NCI-H526 treated with DMSO at 0.1 percent for 48 hours (cell line): ENCODE measurements at regions not wholly inside any gene's neighbourhood (a gene's known extent, or its start where the extent isn't known, plus 50 kb on each side); places are given as distances from the start of the nearest gene placed in this dataset.
"Not testable (repeated sequence)": the region's sequence is repeated elsewhere in the genome, so short reads cannot be mapped to it uniquely, and the experiment has no call there.

Experiments used
- DNase-seq: peaks from one replicate; lab custom pipeline; 2025; lab: John Stamatoyannopoulos, UW

GRCh38 chr14:37711831-37712475 lies 116.5 kb downstream of the TTC6 start:
- no peak for DNase-seq

GRCh38 chr14:37712476-37712860 lies 117.0 kb downstream of the TTC6 start:
- DNase-seq = not testable (repeated sequence)

GRCh38 chr14:37712976-37713431 lies 117.6 kb downstream of the TTC6 start:
- DNase-seq = no peak

DNA sequence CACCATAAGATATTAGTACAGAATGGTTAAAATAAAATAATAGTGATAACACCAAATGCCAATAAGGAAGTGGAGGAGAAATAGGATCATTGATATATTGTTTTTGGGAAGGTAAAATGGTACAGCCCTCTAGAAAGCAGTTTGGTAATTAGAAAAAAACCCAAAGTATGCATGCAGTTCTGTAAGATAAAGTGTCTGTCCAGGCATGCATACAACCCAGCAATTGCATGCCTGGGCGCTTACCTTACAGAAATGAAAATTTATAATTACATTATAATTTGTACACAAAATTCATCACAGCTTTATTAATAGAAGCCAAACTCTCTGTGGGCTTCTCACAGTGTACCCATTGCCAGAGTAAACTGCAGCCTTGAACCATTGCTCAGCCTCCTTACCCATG lies 124.7 kb downstream of the TTC6 start:
- no peak for DNase-seq

DNA sequence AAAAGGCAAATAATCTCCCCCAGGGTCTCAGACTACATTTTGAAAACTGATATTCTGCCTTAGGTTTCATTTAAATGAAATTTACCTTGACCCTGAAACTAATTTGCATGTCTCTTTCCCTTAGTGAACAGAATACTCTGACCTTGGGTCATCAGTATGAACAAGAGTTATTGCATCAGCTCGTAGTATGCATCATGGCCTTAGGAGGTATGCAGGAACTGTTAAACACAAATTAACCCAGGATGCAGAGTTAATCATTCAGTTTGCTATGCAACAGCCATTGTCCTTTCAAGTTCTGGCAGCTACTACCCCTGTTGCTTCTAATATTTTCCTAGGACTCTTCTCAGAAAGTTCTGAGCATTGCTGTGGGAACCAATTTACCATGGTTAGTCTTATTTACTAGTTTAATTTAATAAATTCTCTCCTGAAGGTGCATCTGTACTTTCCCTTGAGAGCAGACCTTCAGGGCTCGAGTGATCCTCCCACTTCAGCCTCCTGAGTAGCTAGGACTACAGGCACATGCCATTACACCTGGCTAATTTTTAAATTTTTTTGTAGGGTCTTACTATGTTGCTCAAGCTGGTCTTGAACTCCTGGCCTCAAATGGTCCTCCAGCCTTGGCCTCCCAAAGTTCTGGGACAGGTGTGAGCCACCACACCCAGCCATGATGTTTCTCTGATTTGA lies 126.7 kb downstream of the TTC6 start:
- DNase-seq = peak; percentile 63

DNA sequence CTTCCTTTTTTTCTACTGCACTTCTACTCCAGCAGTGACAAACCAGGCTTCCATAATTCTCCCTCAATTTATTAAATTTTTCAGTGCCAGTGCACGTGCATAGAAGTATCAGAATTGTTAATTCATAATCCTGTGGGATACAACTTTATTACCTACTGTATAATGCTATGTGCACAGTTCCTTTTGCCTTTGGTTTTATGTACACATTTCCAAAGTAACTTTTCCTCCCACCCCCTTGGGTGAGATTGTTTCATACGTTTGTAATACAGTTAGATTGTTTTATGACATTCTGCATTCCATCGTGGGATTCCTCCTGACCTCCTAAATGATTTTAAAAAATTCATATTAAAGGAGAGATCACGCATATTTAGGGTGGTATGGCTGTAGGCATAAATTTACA lies 128.1 kb downstream of the TTC6 start:
- DNase-seq = no peak

GRCh38 chr14:37726708-37727107 lies 131.3 kb downstream of the TTC6 start:
- DNase-seq = no peak

DNA sequence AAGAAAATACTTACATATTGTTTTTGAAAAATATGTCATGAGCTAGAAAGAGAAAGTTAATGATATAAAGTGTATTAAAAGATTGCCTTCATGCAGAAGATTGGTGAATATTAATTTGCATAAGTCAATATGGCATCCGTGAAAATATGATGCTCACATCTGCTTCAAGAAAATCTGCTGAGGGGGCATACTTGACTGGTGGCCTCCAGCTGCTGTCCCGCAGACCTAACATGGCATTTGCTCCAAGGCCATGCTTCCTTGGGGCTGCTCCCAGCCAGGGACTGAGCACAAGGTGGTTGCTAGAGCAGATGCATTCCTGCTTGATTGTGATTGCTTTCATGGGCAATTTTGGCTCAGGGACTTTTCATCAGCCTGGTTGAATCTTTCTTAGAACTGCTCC lies 133.8 kb downstream of the TTC6 start:
- peak; percentile 36 for DNase-seq

DNA sequence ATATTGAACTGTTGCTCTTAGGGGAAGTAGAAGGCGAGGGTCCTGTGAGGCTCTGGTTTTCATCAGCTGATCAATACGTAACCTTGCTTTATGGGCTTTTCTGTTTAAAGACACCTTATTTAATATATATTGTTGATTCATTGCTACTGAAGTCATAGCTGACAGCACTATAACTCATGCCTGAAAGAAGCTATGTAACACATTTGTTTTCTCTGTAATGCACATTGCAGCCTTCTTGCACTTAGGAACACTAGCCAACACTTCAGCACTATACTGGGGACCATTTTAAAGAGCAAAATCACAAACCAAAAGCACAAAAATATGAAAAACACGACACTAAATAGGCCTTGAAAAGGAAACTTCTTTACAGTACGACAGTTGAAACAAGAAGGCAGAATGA lies 135.7 kb downstream of the TTC6 start:
- no peak for DNase-seq

- no peak for DNase-seq
These were observed 150.2 kb downstream of the TTC6 start for GRCh38 chr14:37745657-37746056.

- no peak for DNase-seq
These were observed 150.9 kb downstream of the TTC6 start for GRCh38 chr14:37746140-37746832.

DNA sequence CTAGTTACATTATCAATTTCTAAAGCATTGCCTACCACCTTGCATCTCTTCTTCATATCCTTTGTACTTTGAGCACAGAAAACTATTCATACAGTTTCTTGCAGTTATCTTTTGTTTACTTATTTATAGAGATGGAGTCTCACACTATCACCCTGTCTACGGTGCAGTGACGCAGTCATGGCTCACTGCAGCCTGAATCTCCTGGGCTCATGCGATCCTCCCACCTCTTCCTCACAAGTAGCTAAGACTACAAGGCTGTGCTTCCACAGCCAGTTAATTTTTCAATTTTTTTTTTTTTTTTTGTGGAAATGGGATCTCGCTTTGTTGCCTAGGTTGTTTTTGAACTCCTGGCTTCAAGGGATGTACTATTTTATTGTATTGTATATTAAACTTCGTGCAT lies 158.0 kb downstream of the TTC6 start:
- no peak for DNase-seq

DNA sequence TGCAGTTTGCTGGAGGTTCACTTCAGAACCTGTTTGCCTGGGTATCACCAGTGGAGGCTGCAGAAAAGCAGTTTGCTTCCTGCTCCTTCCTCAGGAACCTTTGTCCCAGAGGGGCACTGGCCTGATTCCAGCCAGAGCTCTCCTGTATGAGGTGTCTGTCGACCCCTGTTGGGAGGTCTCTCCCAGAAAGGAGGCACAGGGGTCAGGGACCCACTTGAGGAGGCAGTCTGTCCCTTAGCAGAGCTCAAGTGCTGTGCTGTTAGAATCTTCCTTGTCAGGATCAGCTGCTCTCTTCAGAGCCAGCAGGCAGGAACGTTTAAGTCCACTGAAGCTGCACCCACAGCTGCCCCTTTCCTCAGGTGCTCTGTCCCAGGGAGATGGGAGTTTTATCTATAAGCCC lies 164.8 kb downstream of the TTC6 start:
- not testable (repeated sequence) for DNase-seq

GRCh38 chr14:37763266-37763665 lies 167.8 kb downstream of the TTC6 start:
- no peak for DNase-seq

- not testable (repeated sequence) for DNase-seq
These were observed 176.9 kb downstream of the TTC6 start for GRCh38 chr14:37772283-37772682.

DNA sequence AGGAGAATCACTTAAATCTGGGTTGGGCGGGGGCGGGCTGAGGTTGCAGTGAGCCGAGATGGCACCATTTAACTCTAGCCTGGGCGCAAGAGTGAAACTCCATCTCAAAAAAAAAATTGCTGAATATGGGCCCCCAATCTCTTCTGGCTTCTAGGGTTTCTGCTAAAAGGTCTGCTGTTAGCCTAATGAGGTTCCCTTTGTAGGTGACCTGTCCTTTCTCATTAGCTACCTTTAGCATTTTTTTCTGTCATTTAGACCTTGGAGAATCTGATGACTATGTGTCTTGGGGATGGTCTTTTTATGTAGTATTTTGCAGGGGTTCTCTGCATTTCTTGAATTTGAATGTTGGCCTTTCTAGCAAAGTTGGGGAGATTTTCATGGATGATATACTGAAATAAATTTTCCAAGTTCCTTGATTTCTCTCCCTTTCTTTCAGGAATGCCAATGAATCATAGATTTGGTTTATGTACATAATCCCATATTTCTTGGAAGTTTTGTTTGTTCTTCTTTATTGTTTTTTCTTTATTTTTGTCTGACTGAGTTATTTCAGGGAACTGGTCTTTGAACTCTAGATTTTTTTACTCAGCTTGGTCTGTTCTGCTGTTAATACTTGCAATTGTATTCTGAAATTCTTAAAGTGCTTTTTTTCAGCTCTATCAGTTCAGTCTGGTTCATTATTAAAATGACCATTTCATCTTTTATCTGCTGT lies 181.5 kb downstream of the TTC6 start:
- DNase-seq = no peak

- no peak for DNase-seq
These were observed 182.9 kb downstream of the TTC6 start for GRCh38 chr14:37778135-37778943.

DNA sequence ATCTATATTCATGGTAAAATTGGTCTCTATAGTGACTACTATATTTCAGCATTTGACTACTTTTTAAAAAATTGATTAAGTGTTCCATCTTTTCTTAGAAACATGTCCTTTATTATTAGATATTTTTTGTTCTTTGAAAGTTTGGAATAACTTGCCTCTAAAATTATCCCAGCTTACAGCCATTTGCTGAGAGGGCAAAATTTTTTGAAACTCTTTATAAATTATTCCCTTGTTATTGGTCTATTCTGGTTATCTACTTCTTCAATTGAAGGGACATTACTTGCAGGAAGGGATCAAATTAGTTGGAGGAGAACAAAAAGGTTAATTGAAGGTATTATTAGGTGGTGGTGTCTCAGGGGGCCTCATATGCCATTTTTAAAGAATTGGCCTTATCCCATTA lies 184.1 kb downstream of the TTC6 start:
- DNase-seq = no peak

DNA sequence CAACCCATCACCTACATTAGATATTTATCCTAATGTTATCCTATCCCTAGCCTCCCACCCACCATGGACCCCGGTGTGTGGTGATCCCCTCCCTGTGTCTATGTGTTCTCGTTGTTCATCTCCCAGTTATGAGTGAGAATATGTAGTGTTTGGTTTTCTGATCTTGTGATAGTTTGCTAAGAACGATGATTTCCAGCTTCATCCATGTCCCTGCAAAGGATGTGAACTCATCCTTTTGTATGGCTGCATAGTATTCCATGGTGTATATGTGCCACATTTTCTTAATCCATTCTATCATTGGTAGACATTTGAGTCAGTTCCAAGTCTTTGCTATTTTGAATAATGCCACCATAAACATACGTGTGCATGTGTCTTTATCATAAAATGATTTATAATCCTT lies 185.3 kb downstream of the TTC6 start:
- DNase-seq = not testable (repeated sequence)

DNA sequence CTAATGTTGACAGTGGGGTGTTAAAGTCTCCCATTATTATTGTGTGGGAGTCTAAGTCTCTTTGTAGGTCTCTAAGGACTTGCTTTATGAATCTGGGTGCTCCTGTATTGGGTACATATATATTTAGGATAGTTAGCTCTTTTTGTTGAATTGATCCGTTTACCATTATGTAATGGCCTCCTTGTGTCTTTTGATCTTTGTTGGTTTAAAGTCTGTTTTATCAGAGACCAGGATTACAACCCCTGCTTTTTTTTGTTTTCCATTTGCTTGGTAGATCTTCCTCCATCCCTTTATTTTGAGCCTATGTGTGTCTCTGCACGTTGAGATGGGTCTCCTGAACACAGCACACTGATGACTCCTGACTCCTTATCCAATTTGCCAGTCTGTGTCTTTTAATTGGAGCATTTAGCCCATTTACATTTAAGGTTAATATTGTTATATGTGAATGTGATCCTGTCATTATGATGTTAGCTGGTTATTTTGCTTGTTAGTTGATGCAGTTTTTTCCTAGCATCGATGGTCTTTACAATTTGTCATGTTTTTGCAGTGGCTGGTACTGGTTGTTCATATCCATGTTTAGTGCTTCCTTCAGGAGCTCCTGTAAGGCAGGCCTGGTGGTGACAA lies 188.9 kb downstream of the TTC6 start:
- DNase-seq = not testable (repeated sequence)

DNA sequence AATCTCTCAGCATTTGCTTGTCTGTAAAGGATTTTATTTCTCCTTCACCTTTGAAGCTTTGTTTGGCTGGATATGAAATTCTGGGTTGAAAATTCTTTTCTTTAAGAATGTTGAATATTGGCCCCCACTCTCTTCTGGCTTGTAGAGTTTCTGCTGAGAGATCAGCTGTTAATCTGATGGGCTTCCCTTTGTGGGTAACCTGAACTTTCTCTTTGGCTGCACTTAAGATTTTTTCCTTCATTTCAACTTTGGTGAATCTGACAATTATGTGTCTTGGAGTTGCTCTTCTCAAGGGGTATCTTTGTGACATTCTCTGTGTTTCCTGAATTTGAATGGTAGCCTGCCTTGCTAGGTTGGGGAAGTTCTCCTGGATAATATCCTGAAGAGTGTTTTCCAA lies 189.4 kb downstream of the TTC6 start:
- not testable (repeated sequence) for DNase-seq
